Ectodermal cell (in vitro differentiated cells): ENCODE measurements at regions not wholly inside any gene's neighbourhood (a gene's known extent, or its start where the extent isn't known, plus 50 kb on each side); places are given as distances from the start of the nearest gene placed in this dataset.
"Not testable (repeated sequence)": the region's sequence is repeated elsewhere in the genome, so short reads cannot be mapped to it uniquely, and the experiment has no call there.

Experiments
- H3K27ac ChIP-seq: 2 replicates; pipeline ENCODE4 v1.7.0; 2013; ENCODE audit warnings: mild to moderate bottlenecking, low read depth, low read length; ENCODE audit not compliant: insufficient read depth, poor library complexity, severe bottlenecking
- H3K27me3 ChIP-seq: 2 replicates; pipeline ENCODE4 v1.7.0; 2013; ENCODE audit warnings: mild to moderate bottlenecking, low read length; ENCODE audit not compliant: insufficient read depth, control insufficient read depth, poor library complexity, severe bottlenecking
- H3K36me3 ChIP-seq: one replicate; pipeline ENCODE4 v1.7.0; 2013; ENCODE audit warnings: low read length; ENCODE audit not compliant: control insufficient read depth, insufficient read depth
- H3K4me1 ChIP-seq: one replicate; pipeline ENCODE4 v1.7.0; 2013; ENCODE audit warnings: low read length; ENCODE audit not compliant: control insufficient read depth, insufficient read depth
- H3K4me3 ChIP-seq: 2 replicates; pipeline ENCODE4 v1.7.0; 2013; ENCODE audit warnings: low read depth, low read length, control low read depth; ENCODE audit not compliant: insufficient read depth
- H3K9me3 ChIP-seq: 2 replicates; pipeline ENCODE4 v1.7.0; 2013; ENCODE audit warnings: mild to moderate bottlenecking, low read length, moderate library complexity; ENCODE audit not compliant: control insufficient read depth
- WGBS, 2 experiments: methylation state at CpG; one replicate each; pipeline ENCODE4 v1.1.7; 2013; ENCODE audit warnings: missing lambda C conversion rate in 2 of 2; 5-methylcytosine and 5-hydroxymethylcytosine counted together

- Histone ChIP-seq H3K36me3 (no peaks in the 10 kb centered on the region), H3K9me3 (no peaks in the 10 kb centered on the region), H3K27ac (no peak overlapping the region), H3K27me3 (no peaks in the 10 kb centered on the region), H3K4me3 (no peak overlapping the region), H3K4me1 (no peaks in the 10 kb centered on the region)
- WGBS, 2 experiments = 84 to 92% methylated on average over 4 of the region's 4 CpGs
Observed at GRCh38 chr3:4250064-4250463, 53.1 kb upstream of the SETMAR start.

GRCh38 chr3:4251412-4251811 lies 51.8 kb upstream of the SETMAR start:
- Histone ChIP-seq H3K4me3 (no peak overlapping the region), H3K4me1 (no peaks in the 10 kb centered on the region), H3K36me3 (no peaks in the 10 kb centered on the region), H3K9me3 (no peaks in the 10 kb centered on the region), H3K27ac (no peak overlapping the region), H3K27me3 (no peaks in the 10 kb centered on the region)

- H3K9me3 ChIP-seq, H3K4me1 ChIP-seq, H3K27ac ChIP-seq, H3K36me3 ChIP-seq, H3K4me3 ChIP-seq, H3K27me3 ChIP-seq: not testable (repeated sequence)
- 76 to 79% methylated on average over 25 of the region's 26 CpGs for WGBS, 2 experiments
Observed at GRCh38 chr3:4253072-4253832, 49.9 kb upstream of the SETMAR start.
